SU-DHL-6 (cell line): ENCODE measurements at regions not wholly inside any gene's neighbourhood (a gene's known extent, or its start where the extent isn't known, plus 50 kb on each side); places are given as distances from the start of the nearest gene placed in this dataset.

Experiments used
- CTCF ChIP-seq: fragments of 200-600 bp; sonication (generic); IDR thresholded peaks from one replicate; pipeline ENCODE4 v1.5.1; 2017; ENCODE audit warnings: antibody characterized with exemption, mild to moderate bottlenecking, low read length, moderate library complexity; ENCODE audit not compliant: insufficient read depth, poor library complexity, severe bottlenecking
- EZH2phosphoT487 ChIP-seq: fragments of 200-600 bp; sonication (generic), shearing (Covaris generic); conservative IDR thresholded peaks from 2 replicates; pipeline ENCODE4 v1.6.1; 2018; ENCODE audit warnings: mild to moderate bottlenecking, antibody characterized with exemption, low read length, moderate library complexity, mixed read lengths

GRCh38 chr6:137802408-137803182, 64.5 kb upstream of the TNFAIP3 start:
- TF ChIP-seq CTCF = no peak
- no peak for TF ChIP-seq EZH2phosphoT487
